Rectal smooth muscle tissue (tissue), 1 donor: ENCODE measurements at regions not wholly inside any gene's neighbourhood (a gene's known extent, or its start where the extent isn't known, plus 50 kb on each side); places are given as distances from the start of the nearest gene placed in this dataset.
"Not testable (repeated sequence)": the region's sequence is repeated elsewhere in the genome, so short reads cannot be mapped to it uniquely, and the experiment has no call there.

Experiments used
- H3K27ac ChIP-seq: one replicate; pipeline ENCODE4 v1.7.0; 2013; ENCODE audit warnings: low read depth, low read length, inconsistent platforms
- H3K27me3 ChIP-seq: one replicate; pipeline ENCODE4 v1.7.0; 2013; ENCODE audit warnings: low read length; ENCODE audit not compliant: control insufficient read depth, insufficient read depth
- H3K36me3 ChIP-seq: one replicate; pipeline ENCODE4 v1.7.0; 2013; ENCODE audit warnings: low read length; ENCODE audit not compliant: control insufficient read depth, insufficient read depth
- H3K4me1 ChIP-seq: one replicate; pipeline ENCODE4 v1.7.0; 2013; ENCODE audit warnings: low read length; ENCODE audit not compliant: control insufficient read depth, insufficient read depth
- H3K4me3 ChIP-seq: one replicate; pipeline ENCODE4 v1.7.0; 2013; ENCODE audit warnings: low read length
- H3K9ac ChIP-seq: one replicate; pipeline ENCODE4 v1.7.0; 2013; ENCODE audit warnings: low read length

GRCh38 chr2:36214691-36215090 is 140.9 kb upstream of the CRIM1 start:
- no peak overlapping the region for H3K9ac ChIP-seq
- H3K4me3 ChIP-seq = no peak overlapping the region
- no peaks in the 10 kb centered on the region for H3K27me3 ChIP-seq
- H3K27ac ChIP-seq = no peak overlapping the region
- no peaks in the 10 kb centered on the region for H3K36me3 ChIP-seq
- H3K4me1 ChIP-seq = no peaks in the 10 kb centered on the region

GRCh38 chr2:36203366-36203765 is 152.2 kb upstream of the CRIM1 start:
- Histone ChIP-seq H3K4me3 (no peak overlapping the region), H3K27ac (no peak overlapping the region), H3K36me3 (no peaks in the 10 kb centered on the region), H3K9ac (no peak overlapping the region), H3K4me1 (no peaks in the 10 kb centered on the region), H3K27me3 (no peaks in the 10 kb centered on the region)

GRCh38 chr2:36197181-36197971 is 158.2 kb upstream of the CRIM1 start:
- Histone ChIP-seq H3K4me3 (no peak overlapping the region), H3K4me1 (no peaks in the 10 kb centered on the region), H3K27ac (no peak overlapping the region), H3K27me3 (no peaks in the 10 kb centered on the region), H3K36me3 (no peaks in the 10 kb centered on the region), H3K9ac (no peak overlapping the region)

- Histone ChIP-seq H3K27me3 (no peaks in the 10 kb centered on the region), H3K27ac (no peak overlapping the region), H3K9ac (no peak overlapping the region), H3K36me3 (no peaks in the 10 kb centered on the region), H3K4me1 (no peaks in the 10 kb centered on the region), H3K4me3 (no peak overlapping the region)
These were observed 161.9 kb upstream of the CRIM1 start for GRCh38 chr2:36193680-36194079.

GRCh38 chr2:36192983-36193382 is 162.6 kb upstream of the CRIM1 start:
- Histone ChIP-seq H3K27me3 (no peaks in the 10 kb centered on the region), H3K27ac (no peak overlapping the region), H3K4me3 (no peak overlapping the region), H3K36me3 (no peaks in the 10 kb centered on the region), H3K4me1 (no peaks in the 10 kb centered on the region), H3K9ac (no peak overlapping the region)

GRCh38 chr2:36190097-36190496 is 165.5 kb upstream of the CRIM1 start:
- no peak overlapping the region for H3K9ac ChIP-seq
- H3K4me1 ChIP-seq = no peaks in the 10 kb centered on the region
- H3K27me3 ChIP-seq = no peaks in the 10 kb centered on the region
- H3K27ac ChIP-seq = no peak overlapping the region
- H3K4me3 ChIP-seq = no peak overlapping the region
- no peaks in the 10 kb centered on the region for H3K36me3 ChIP-seq

- Histone ChIP-seq H3K9ac (no peak overlapping the region), H3K27ac (no peak overlapping the region), H3K4me3 (no peak overlapping the region), H3K27me3 (no peaks in the 10 kb centered on the region), H3K4me1 (no peaks in the 10 kb centered on the region), H3K36me3 (no peaks in the 10 kb centered on the region)
These were observed 170.0 kb upstream of the CRIM1 start for GRCh38 chr2:36185624-36186023.

- H3K27ac ChIP-seq = no peak overlapping the region
- no peaks in the 10 kb centered on the region for H3K27me3 ChIP-seq
- no peaks in the 10 kb centered on the region for H3K36me3 ChIP-seq
- no peaks in the 10 kb centered on the region for H3K4me1 ChIP-seq
- no peak overlapping the region for H3K4me3 ChIP-seq
- no peak overlapping the region for H3K9ac ChIP-seq
These were observed 170.7 kb upstream of the CRIM1 start for GRCh38 chr2:36184848-36185247.

- not testable (repeated sequence) for H3K27me3 ChIP-seq, H3K4me1 ChIP-seq, H3K36me3 ChIP-seq, H3K9ac ChIP-seq, H3K27ac ChIP-seq, H3K4me3 ChIP-seq
These were observed 174.6 kb upstream of the CRIM1 start for GRCh38 chr2:36180789-36181482.

GRCh38 chr2:36180293-36180692 is 175.3 kb upstream of the CRIM1 start:
- H3K9ac ChIP-seq, H3K27ac ChIP-seq, H3K36me3 ChIP-seq, H3K4me3 ChIP-seq, H3K4me1 ChIP-seq, H3K27me3 ChIP-seq: not testable (repeated sequence)

- not testable (repeated sequence) for H3K4me1 ChIP-seq, H3K4me3 ChIP-seq, H3K36me3 ChIP-seq, H3K27ac ChIP-seq, H3K27me3 ChIP-seq, H3K9ac ChIP-seq
These were observed 175.8 kb upstream of the CRIM1 start for GRCh38 chr2:36179668-36180269.

GRCh38 chr2:36178384-36178783 is 177.2 kb upstream of the CRIM1 start:
- no peak overlapping the region for H3K4me3 ChIP-seq
- H3K27me3 ChIP-seq = no peaks in the 10 kb centered on the region
- H3K9ac ChIP-seq = no peak overlapping the region
- no peak overlapping the region for H3K27ac ChIP-seq
- H3K4me1 ChIP-seq = no peaks in the 10 kb centered on the region
- H3K36me3 ChIP-seq = no peaks in the 10 kb centered on the region
